ENCODE measurements at regions not wholly inside any gene's neighbourhood (a gene's known extent, or its start where the extent isn't known, plus 50 kb on each side); places are given as distances from the start of the nearest gene placed in this dataset.

DNA sequence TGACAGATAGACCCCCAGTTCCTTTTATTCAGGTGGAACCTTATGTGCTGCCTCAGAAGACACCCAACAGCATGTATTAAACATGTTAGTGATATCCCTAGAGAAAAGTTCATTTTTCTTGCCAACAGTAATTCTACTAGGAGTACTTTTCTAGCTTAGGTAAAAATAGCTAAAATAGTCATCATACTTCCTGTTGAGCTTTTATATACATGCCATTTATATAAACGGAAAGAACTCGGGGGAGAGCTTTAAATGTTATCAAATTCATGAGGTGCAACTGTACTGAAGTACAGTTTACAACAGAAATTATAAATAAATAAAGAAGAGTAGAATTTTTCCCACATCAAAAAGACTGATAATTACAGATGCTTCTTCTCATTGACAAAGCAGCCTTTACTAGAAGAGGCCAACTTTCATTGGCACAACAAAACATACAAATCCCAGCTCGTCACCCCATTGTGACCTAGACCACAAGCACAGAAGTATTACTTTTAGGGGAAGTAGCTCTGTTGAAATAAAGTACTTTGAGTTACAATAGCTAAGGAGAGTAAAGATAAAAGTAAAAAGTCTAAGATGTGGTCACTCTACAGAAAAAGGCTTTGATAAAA is 59.1 kb upstream of the POU2AF2 start:
- DNase-seq: no peak
- Histone ChIP-seq H3K79me2 (ENCODE audit: low read length) (no peaks in the 10 kb centered on the region), H3K9ac (ENCODE audit: low read length) (no peak overlapping the region), H3K4me1 (ENCODE audit: low read length) (peaks cover 14% of the 10 kb centered on the region), H2AFZ (ENCODE audit: low read length) (no peak overlapping the region), H3F3A (ENCODE audit: insufficient read depth, low read length) (no peaks in the 10 kb centered on the region), H3K9me2 (replicated peaks; ENCODE audit: insufficient read depth, low read length) (no peaks in the 10 kb centered on the region), H3K4me2 (ENCODE audit: low read depth, low read length) (no peak overlapping the region), H3K27ac (ENCODE audit: low read length) (no peak overlapping the region), H3K27me3 (replicated peaks; ENCODE audit: insufficient read depth, low read length) (no peaks in the 10 kb centered on the region), H3K4me3 (ENCODE audit: low read length) (no peak overlapping the region), H3K9me3 (replicated peaks; ENCODE audit: insufficient read depth, low read length) (no peaks in the 10 kb centered on the region), H3K36me3 (replicated peaks; ENCODE audit: insufficient read depth, low read length) (no peaks in the 10 kb centered on the region), H4K20me1 (ENCODE audit: insufficient read depth, low read length) (no peaks in the 10 kb centered on the region)
- no peak for TF ChIP-seq EZH2 (optimal IDR thresholded peaks at IDR 0.05; ENCODE audit: low read depth, low read length)
- TF ChIP-seq, protein P1, sequence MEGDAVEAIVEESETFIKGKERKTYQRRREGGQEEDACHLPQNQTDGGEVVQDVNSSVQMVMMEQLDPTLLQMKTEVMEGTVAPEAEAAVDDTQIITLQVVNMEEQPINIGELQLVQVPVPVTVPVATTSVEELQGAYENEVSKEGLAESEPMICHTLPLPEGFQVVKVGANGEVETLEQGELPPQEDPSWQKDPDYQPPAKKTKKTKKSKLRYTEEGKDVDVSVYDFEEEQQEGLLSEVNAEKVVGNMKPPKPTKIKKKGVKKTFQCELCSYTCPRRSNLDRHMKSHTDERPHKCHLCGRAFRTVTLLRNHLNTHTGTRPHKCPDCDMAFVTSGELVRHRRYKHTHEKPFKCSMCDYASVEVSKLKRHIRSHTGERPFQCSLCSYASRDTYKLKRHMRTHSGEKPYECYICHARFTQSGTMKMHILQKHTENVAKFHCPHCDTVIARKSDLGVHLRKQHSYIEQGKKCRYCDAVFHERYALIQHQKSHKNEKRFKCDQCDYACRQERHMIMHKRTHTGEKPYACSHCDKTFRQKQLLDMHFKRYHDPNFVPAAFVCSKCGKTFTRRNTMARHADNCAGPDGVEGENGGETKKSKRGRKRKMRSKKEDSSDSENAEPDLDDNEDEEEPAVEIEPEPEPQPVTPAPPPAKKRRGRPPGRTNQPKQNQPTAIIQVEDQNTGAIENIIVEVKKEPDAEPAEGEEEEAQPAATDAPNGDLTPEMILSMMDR (IDR thresholded peaks at IDR 0.05; ENCODE audit: low read length): no peak
- TF ChIP-seq EZH2phosphoT487 (IDR thresholded peaks at IDR 0.05; ENCODE audit: low read length): no peak

DNA sequence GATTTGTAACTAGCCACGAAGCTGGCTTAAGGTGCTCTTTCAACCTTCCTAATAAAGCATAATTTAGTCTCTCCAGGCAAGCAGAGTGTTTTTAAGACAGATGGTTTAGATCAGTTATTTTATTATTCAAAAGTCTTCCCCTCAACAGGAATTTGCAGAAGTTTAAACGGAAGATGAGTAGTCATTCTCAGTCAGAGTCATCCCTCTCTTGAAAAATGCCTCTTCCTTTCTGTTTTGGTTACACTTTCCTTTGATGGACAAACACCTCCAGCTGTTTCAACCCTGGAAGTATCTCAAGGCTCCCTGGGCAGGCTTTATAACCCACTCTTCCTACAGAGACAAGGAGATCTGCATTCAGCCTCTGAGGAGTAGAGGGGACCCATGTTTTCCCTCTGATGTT is 60.3 kb upstream of the POU2AF2 start:
- no peak overlapping the region for H3K4me3 ChIP-seq (ENCODE audit: low read length)
- no peak overlapping the region for H2AFZ ChIP-seq (ENCODE audit: low read length)
- H3K27ac ChIP-seq (ENCODE audit: low read length): no peak overlapping the region
- no peak for DNase-seq
- TF ChIP-seq EZH2 (optimal IDR thresholded peaks at IDR 0.05; ENCODE audit: low read depth, low read length) (no peak), EZH2phosphoT487 (IDR thresholded peaks at IDR 0.05; ENCODE audit: low read length) (no peak)
- TF ChIP-seq, protein P1 (IDR thresholded peaks at IDR 0.05; ENCODE audit: low read length): no peak
- no peaks in the 10 kb centered on the region for H3K27me3 ChIP-seq (replicated peaks; ENCODE audit: insufficient read depth, low read length)
- no peaks in the 10 kb centered on the region for H3F3A ChIP-seq (ENCODE audit: insufficient read depth, low read length)
- H3K79me2 ChIP-seq (ENCODE audit: low read length): no peaks in the 10 kb centered on the region
- H3K9ac ChIP-seq (ENCODE audit: low read length): no peak overlapping the region
- H3K36me3 ChIP-seq (replicated peaks; ENCODE audit: insufficient read depth, low read length): no peaks in the 10 kb centered on the region
- no peaks in the 10 kb centered on the region for H3K9me2 ChIP-seq (replicated peaks; ENCODE audit: insufficient read depth, low read length)
- peaks cover 14% of the 10 kb centered on the region for H3K4me1 ChIP-seq (ENCODE audit: low read length)
- H3K4me2 ChIP-seq (ENCODE audit: low read depth, low read length): peak overlapping the region; percentile 30
- H4K20me1 ChIP-seq (ENCODE audit: insufficient read depth, low read length): no peaks in the 10 kb centered on the region
- no peaks in the 10 kb centered on the region for H3K9me3 ChIP-seq (replicated peaks; ENCODE audit: insufficient read depth, low read length)

DNA sequence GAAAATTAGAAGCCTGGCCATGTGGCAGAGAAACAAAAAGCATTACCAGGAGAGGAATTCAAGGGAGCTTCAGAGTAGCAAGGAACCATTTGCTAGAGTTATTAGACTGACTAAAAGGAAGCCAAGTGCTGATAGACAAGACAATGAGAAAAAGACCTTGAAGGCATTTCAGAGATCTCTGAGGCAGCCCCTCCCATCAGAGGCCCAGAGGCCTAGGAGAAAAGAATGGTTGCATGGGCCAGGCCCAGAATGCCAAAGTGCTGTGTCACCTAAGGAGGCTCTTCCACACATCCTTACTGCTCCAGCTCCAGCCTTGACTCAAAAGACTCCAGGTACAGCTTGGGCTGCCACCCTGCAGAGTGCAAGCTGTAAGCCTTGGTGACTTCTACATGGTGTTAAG is 61.8 kb upstream of the POU2AF2 start:
- no peaks in the 10 kb centered on the region for H3K27me3 ChIP-seq (replicated peaks; ENCODE audit: insufficient read depth, low read length)
- H4K20me1 ChIP-seq (ENCODE audit: insufficient read depth, low read length): no peaks in the 10 kb centered on the region
- H3K79me2 ChIP-seq (ENCODE audit: low read length): no peaks in the 10 kb centered on the region
- no peak overlapping the region for H3K4me3 ChIP-seq (ENCODE audit: low read length)
- TF ChIP-seq EZH2 (optimal IDR thresholded peaks at IDR 0.05; ENCODE audit: low read depth, low read length): no peak
- TF ChIP-seq, protein P1 (IDR thresholded peaks at IDR 0.05; ENCODE audit: low read length): no peak
- no peak for TF ChIP-seq EZH2phosphoT487 (IDR thresholded peaks at IDR 0.05; ENCODE audit: low read length)
- DNase-seq: no peak
- H3K9me2 ChIP-seq (replicated peaks; ENCODE audit: insufficient read depth, low read length): no peaks in the 10 kb centered on the region
- no peak overlapping the region for H3K4me2 ChIP-seq (ENCODE audit: low read depth, low read length)
- H3K36me3 ChIP-seq (replicated peaks; ENCODE audit: insufficient read depth, low read length): no peaks in the 10 kb centered on the region
- peaks cover 2% of the 10 kb centered on the region for H3F3A ChIP-seq (ENCODE audit: insufficient read depth, low read length)
- H3K27ac ChIP-seq (ENCODE audit: low read length): no peak overlapping the region
- H3K9ac ChIP-seq (ENCODE audit: low read length): no peak overlapping the region
- H2AFZ ChIP-seq (ENCODE audit: low read length): no peak overlapping the region
- H3K9me3 ChIP-seq (replicated peaks; ENCODE audit: insufficient read depth, low read length): no peaks in the 10 kb centered on the region
- H3K4me1 ChIP-seq (ENCODE audit: low read length): peaks cover 26% of the 10 kb centered on the region

Measured in MM.1S (cell line).